HCT116 (cell line): ENCODE measurements at regions not wholly inside any gene's neighbourhood (a gene's known extent, or its start where the extent isn't known, plus 50 kb on each side); places are given as distances from the start of the nearest gene placed in this dataset.

Source experiments
- ATAC-seq: fragments of 200-7000 bp; cut with Tn5 transposase; 2 replicates; pipeline ENCODE4 v1.9.1; 2020; ENCODE audit warnings: mild to moderate bottlenecking, moderate library complexity
- BruUV-seq: library from RNA; stranded (reverse); fragments of 400-500 nt; replicated peaks from 2 replicates; lab custom pipeline; 2021; lab: Mats Ljungman, UMichigan
- CTCF ChIA-PET: fragments of 300-600 bp; sonication (Branson Sonifier 250); formaldehyde crosslinking; loops from one replicate; lab custom pipeline; 2021; ENCODE audit warnings: antibody characterized with exemption; lab: Charles Lee
- POLR2A ChIA-PET: fragments of 300-600, 350-600 bp; sonication (Branson Sonifier 250); formaldehyde crosslinking; loops from one replicate; lab custom pipeline; 2021; ENCODE audit warnings: antibody characterized with exemption; lab: Charles Lee
- RAD21 ChIA-PET, 2 experiments: fragments of 300-600 bp; sonication (Branson Sonifier 250); formaldehyde crosslinking; loops; one replicate each; lab custom pipeline; 2023; ENCODE audit warnings: low total read pairs in 2 of 2; ENCODE audit not compliant: uncharacterized antibody in 2 of 2, unreplicated experiment in 2 of 2, low non-redundant PET in 1 of 2; lab: Charles Lee
- DNase-seq: peaks from one replicate; pipeline ENCODE4 v3.0.0-alpha.2; 2010; ENCODE audit warnings: low read depth, low spot score
- H2AFZ ChIP-seq: fragments of 200-600 bp; shearing (Covaris generic), sonication (generic); 2 replicates; pipeline ENCODE4 v1.6.1; 2017; ENCODE audit warnings: low read depth, mixed run types, mixed read lengths, antibody characterized with exemption, low read length; ENCODE audit not compliant: poor library complexity, severe bottlenecking
- H3K27ac ChIP-seq: 2 replicates; pipeline ENCODE4 v1.5.1; 2012; ENCODE audit warnings: low read depth, low read length
- H3K27me3 ChIP-seq: fragments of 200-600 bp; sonication (generic); 2 replicates; pipeline ENCODE4 v1.6.1; 2016; ENCODE audit warnings: mixed run types, low read length, mixed read lengths; ENCODE audit not compliant: insufficient read depth
- H3K36me3 ChIP-seq, 2 experiments: fragments of 200-500 bp in 1 of 2; fragments of 200-600 bp in 1 of 2; sonication (Bioruptor generic) in 1 of 2; sonication (generic) in 1 of 2; 2 replicates each; pipeline versions ENCODE4 v1.5.1 to v1.6.1; 2014 to 2016; ENCODE audit warnings: low read length in 2 of 2, inconsistent platforms in 1 of 2, mixed read lengths in 1 of 2, mixed run types in 1 of 2; ENCODE audit not compliant: insufficient read depth in 2 of 2, control insufficient read depth in 1 of 2
- H3K4me1 ChIP-seq, 2 experiments: fragments of 200-600 bp in 1 of 2; sonication (generic) in 1 of 2; 2 replicates each; pipeline versions ENCODE4 v1.5.1 to v1.6.1; 2012 to 2017; ENCODE audit warnings: low read length in 2 of 2, inconsistent platforms in 1 of 2, mild to moderate bottlenecking in 1 of 2, mixed read lengths in 1 of 2, mixed run types in 1 of 2, moderate library complexity in 1 of 2; ENCODE audit not compliant: insufficient read depth in 2 of 2, control insufficient read depth in 1 of 2
- H3K4me2 ChIP-seq: fragments of 200-600 bp; sonication (generic); 2 replicates; pipeline ENCODE4 v1.6.1; 2017; ENCODE audit warnings: mixed run types, low read length, mixed read lengths
- H3K4me3 ChIP-seq, 2 experiments: fragments of 200-600 bp in 1 of 2; sonication (generic) in 1 of 2; replicated peaks in 1 of 2; 2 replicates each; pipeline ENCODE4 v1.5.1; 2011 to 2016; ENCODE audit warnings: low read length in 2 of 2, control low read depth in 1 of 2, low read depth in 1 of 2, mild to moderate bottlenecking in 1 of 2, mixed read lengths in 1 of 2, mixed run types in 1 of 2
- H3K79me2 ChIP-seq: fragments of 200-600 bp; sonication (generic); 2 replicates; pipeline ENCODE4 v1.6.1; 2017; ENCODE audit warnings: mild to moderate bottlenecking, mixed run types, low read length, moderate library complexity, mixed read lengths; ENCODE audit not compliant: insufficient read depth
- H3K9ac ChIP-seq: fragments of 200-600 bp; sonication (generic); 2 replicates; pipeline ENCODE4 v1.6.1; 2016; ENCODE audit warnings: low read length, mixed read lengths
- H3K9me2 ChIP-seq: fragments of 200-600 bp; sonication (generic), shearing (Covaris generic); 2 replicates; pipeline ENCODE4 v1.6.1; 2017; ENCODE audit warnings: mixed run types, mild to moderate bottlenecking, moderate library complexity; ENCODE audit not compliant: insufficient read depth
- H3K9me3 ChIP-seq, 2 experiments: fragments of 200-500 bp in 1 of 2; fragments of 200-600 bp in 1 of 2; sonication (Bioruptor generic) in 1 of 2; sonication (generic) in 1 of 2; 2 replicates each; pipeline ENCODE4 v1.6.1; 2014 to 2017; ENCODE audit warnings: low read length in 2 of 2, mixed read lengths in 2 of 2, inconsistent platforms in 1 of 2, low read depth in 1 of 2, mild to moderate bottlenecking in 1 of 2, mixed run types in 1 of 2, moderate library complexity in 1 of 2; ENCODE audit not compliant: control insufficient read depth in 1 of 2, insufficient read depth in 1 of 2
- H4K20me1 ChIP-seq: fragments of 200-600 bp; sonication (generic), shearing (Covaris generic); 2 replicates; pipeline ENCODE4 v1.6.1; 2017; ENCODE audit warnings: mixed run types, mild to moderate bottlenecking, moderate library complexity; ENCODE audit not compliant: insufficient read depth
- ATF3 ChIP-seq: IDR thresholded peaks from 2 replicates; pipeline ENCODE4 v1.6.1; 2012
- CBX3 ChIP-seq: IDR thresholded peaks from 2 replicates; pipeline ENCODE4 v1.6.1; 2012; ENCODE audit warnings: low read depth
- CEBPB ChIP-seq: IDR thresholded peaks from 2 replicates; pipeline ENCODE4 v1.6.1; 2012; ENCODE audit warnings: low read depth
- EZH2phosphoT487 ChIP-seq: fragments of 200-600 bp; IDR thresholded peaks from 2 replicates; pipeline ENCODE4 v1.6.1; 2018; ENCODE audit warnings: antibody characterized with exemption, borderline replicate concordance
- FOSL1 ChIP-seq: IDR thresholded peaks from 2 replicates; pipeline ENCODE4 v1.6.1; 2012; ENCODE audit warnings: low read depth
- MAX ChIP-seq: IDR thresholded peaks from 2 replicates; pipeline ENCODE4 v1.6.1; 2012
- RAD21 ChIP-seq: IDR thresholded peaks from 2 replicates; pipeline ENCODE4 v1.6.1; 2012; ENCODE audit warnings: low read depth, mild to moderate bottlenecking
- SIN3A ChIP-seq: IDR thresholded peaks from 2 replicates; pipeline ENCODE4 v1.6.1; 2012; ENCODE audit warnings: low read depth
- SRF ChIP-seq: IDR thresholded peaks from 2 replicates; pipeline ENCODE4 v1.6.1; 2012; ENCODE audit warnings: low read depth
- YY1 ChIP-seq: IDR thresholded peaks from 2 replicates; pipeline ENCODE4 v1.6.1; 2011; ENCODE audit warnings: low read length, low read depth, moderate library complexity, mild to moderate bottlenecking; ENCODE audit not compliant: insufficient replicate concordance; ENCODE audit errors: extremely low read depth
- ZBTB33 ChIP-seq: IDR thresholded peaks from 2 replicates; pipeline ENCODE4 v1.6.1; 2011; ENCODE audit warnings: mild to moderate bottlenecking, low read length, moderate library complexity; ENCODE audit not compliant: insufficient replicate concordance; ENCODE audit errors: extremely low read depth
- ZFX ChIP-seq: fragments of 450-650 bp; IDR thresholded peaks from 2 replicates; pipeline ENCODE4 v1.6.1; 2017
- intact Hi-C: fragments of 100-400 bp; cut with micrococcal nuclease; formaldehyde crosslinking; loops from 2 replicates; pipeline ENCODE4 v1.10.0; 2022

GRCh38 chr2:40955635-40956034 is 503.7 kb upstream of the SLC8A1 start:
- H3K4me3 ChIP-seq: no peak overlapping the region
- no peak overlapping the region for H3K27ac ChIP-seq
- H3K9me2 ChIP-seq: no peaks in the 10 kb centered on the region
- no peak overlapping the region for H3K4me2 ChIP-seq
- no peaks in the 10 kb centered on the region for H3K4me1 ChIP-seq
- ChIA-PET RAD21 (no interaction called here), POLR2A (no interaction called here), CTCF (no interaction called here)
- H3K36me3 ChIP-seq: no peaks in the 10 kb centered on the region
- no peaks in the 10 kb centered on the region for H3K79me2 ChIP-seq
- intact Hi-C loops: no loop called here
- no TSS peak for BruUV-seq
- no peak for DNase-seq
- H3K9me3 ChIP-seq: no peaks in the 10 kb centered on the region; a peak in 2 of 4 replicates
- H2AFZ ChIP-seq: no peak overlapping the region
- no peaks in the 10 kb centered on the region for H4K20me1 ChIP-seq
- no peaks in the 10 kb centered on the region for H3K27me3 ChIP-seq
- H3K9ac ChIP-seq: no peak overlapping the region
- no peak for ATAC-seq
- TF ChIP-seq MAX (no peak), CEBPB (no peak), EZH2phosphoT487 (no peak), CBX3 (no peak), ZBTB33 (no peak), RAD21 (no peak), ZFX (no peak), ATF3 (no peak), FOSL1 (no peak), SIN3A (no peak), SRF (no peak), YY1 (no peak)
